Prostate gland (tissue), 2 donors: ENCODE measurements at regions not wholly inside any gene's neighbourhood (a gene's known extent, or its start where the extent isn't known, plus 50 kb on each side); places are given as distances from the start of the nearest gene placed in this dataset.

Experiments used
- DNase-seq: peaks from one replicate; pipeline ENCODE4 v3.0.0-alpha.2; 2019; ENCODE audit warnings: low spot score
- H3K27ac ChIP-seq, 2 donors: fragments of 200-600 bp; sonication (generic); 2 replicates each; pipeline ENCODE4 v1.5.1; 2017 to 2019
- H3K27me3 ChIP-seq: fragments of 200-600 bp; sonication (generic); replicated peaks from 2 replicates; pipeline ENCODE4 v1.5.1; 2019; ENCODE audit not compliant: insufficient read depth
- H3K36me3 ChIP-seq, 2 donors: fragments of 200-600 bp; sonication (generic); 1 replicate in 1 of 2; 2 replicates in 1 of 2; pipeline versions ENCODE4 v1.5.1 to v1.8.1; 2017 to 2019
- H3K4me1 ChIP-seq: fragments of 200-600 bp; sonication (generic); replicated peaks from 2 replicates; pipeline ENCODE4 v1.5.1; 2019
- H3K4me3 ChIP-seq, 2 donors: fragments of 200-600 bp; sonication (generic); 2 replicates each; pipeline ENCODE4 v1.5.1; 2017 to 2019
- H3K9me3 ChIP-seq: fragments of 200-600 bp; sonication (generic); 2 replicates; pipeline ENCODE4 v1.5.1; 2017
- POLR2A ChIP-seq: fragments of 450-650 bp; IDR thresholded peaks from one replicate; pipeline ENCODE4 v1.6.1; 2016; ENCODE audit warnings: antibody characterized with exemption, mild to moderate bottlenecking
- POLR2AphosphoS5 ChIP-seq: sonication (generic); formaldehyde crosslinking; IDR thresholded peaks from one replicate; pipeline ENCODE4 v1.6.1; 2017; ENCODE audit warnings: antibody characterized with exemption
- WGBS: methylation state at CpG from one replicate; pipeline ENCODE4 v1.1.5; 2018; 5-methylcytosine and 5-hydroxymethylcytosine counted together
- intact Hi-C: fragments of 100-400 bp; cut with DNase I; formaldehyde crosslinking; loops from one replicate; pipeline ENCODE4 v1.14.2; 2022
- TF ChIP-seq, protein P1 (sequence below), 4 experiments: fragments of 200-600 bp in 2 of 4; fragments of 450-650 bp in 2 of 4; sonication (generic) in 2 of 4; IDR thresholded peaks; 1 replicate in 3 of 4; 2 replicates in 1 of 4; pipeline ENCODE4 v1.5.1; 2016 to 2019; ENCODE audit warnings: antibody characterized with exemption in 4 of 4, mild to moderate bottlenecking in 2 of 4, moderate library complexity in 2 of 4

DNA sequence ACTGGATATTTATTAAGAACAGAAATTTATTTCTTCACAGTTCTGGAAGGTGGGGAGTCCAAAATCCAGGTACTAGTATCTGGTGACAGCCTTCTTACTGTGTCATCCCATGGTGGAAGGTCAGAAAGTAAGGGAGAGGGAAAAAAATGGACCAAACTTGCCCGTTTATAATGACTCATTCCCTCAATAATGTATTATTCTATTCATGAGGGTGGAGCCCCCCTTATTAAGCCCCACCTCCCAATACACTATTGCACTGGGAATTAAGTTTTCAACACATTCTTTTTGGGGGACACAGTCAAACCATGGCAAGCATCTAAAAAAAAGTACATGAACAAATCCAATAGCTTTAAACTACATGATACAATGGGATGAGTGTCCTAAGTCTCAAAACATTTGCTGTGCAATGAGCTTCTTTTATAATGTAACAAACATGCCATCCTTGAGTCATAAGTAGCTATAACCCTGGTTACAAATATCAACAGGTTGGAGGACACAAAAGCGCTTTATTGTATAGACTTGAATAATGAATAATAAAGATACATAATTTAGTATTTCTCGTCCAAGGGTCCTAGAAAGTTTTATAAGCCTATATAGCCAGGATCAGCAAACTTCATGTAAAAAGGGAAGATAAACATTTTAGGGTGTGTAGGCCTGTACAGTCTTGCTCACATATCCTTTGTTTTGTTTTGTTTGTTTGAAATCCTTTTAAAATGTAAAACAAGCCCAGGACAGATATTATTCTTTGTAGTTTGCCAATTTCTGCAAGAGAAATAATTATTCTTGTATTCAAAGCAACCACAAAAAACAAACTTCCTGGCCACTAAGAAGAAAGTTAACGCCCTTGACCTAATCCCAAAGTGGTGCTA, 160.6 kb upstream of the RAP2B start:
- Histone ChIP-seq H3K27me3 (no peaks in the 10 kb centered on the region), H3K27ac (no peak overlapping the region), H3K36me3 (no peaks in the 10 kb centered on the region), H3K4me1 (peaks cover 4% of the 10 kb centered on the region), H3K4me3 (no peak overlapping the region), H3K9me3 (no peaks in the 10 kb centered on the region)
- intact Hi-C loops = no loop called here
- TF ChIP-seq POLR2A (no peak), POLR2AphosphoS5 (no peak)
- TF ChIP-seq, protein P1, sequence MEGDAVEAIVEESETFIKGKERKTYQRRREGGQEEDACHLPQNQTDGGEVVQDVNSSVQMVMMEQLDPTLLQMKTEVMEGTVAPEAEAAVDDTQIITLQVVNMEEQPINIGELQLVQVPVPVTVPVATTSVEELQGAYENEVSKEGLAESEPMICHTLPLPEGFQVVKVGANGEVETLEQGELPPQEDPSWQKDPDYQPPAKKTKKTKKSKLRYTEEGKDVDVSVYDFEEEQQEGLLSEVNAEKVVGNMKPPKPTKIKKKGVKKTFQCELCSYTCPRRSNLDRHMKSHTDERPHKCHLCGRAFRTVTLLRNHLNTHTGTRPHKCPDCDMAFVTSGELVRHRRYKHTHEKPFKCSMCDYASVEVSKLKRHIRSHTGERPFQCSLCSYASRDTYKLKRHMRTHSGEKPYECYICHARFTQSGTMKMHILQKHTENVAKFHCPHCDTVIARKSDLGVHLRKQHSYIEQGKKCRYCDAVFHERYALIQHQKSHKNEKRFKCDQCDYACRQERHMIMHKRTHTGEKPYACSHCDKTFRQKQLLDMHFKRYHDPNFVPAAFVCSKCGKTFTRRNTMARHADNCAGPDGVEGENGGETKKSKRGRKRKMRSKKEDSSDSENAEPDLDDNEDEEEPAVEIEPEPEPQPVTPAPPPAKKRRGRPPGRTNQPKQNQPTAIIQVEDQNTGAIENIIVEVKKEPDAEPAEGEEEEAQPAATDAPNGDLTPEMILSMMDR (IDR thresholded peaks at IDR 0.05) = no peak
- WGBS = 43% methylated on average over 4 of the region's 4 CpGs
- DNase-seq = no peak

GRCh38 chr3:153003441-153003840, 158.6 kb upstream of the RAP2B start:
- peaks cover 4% of the 10 kb centered on the region for H3K4me1 ChIP-seq
- intact Hi-C loops = no loop called here
- H3K36me3 ChIP-seq = no peaks in the 10 kb centered on the region
- no peaks in the 10 kb centered on the region for H3K9me3 ChIP-seq
- WGBS = 68% methylated on average over 2 of the region's 2 CpGs
- TF ChIP-seq POLR2A (no peak), POLR2AphosphoS5 (no peak)
- TF ChIP-seq, protein P1 (IDR thresholded peaks at IDR 0.05) = no peak
- H3K27me3 ChIP-seq = no peaks in the 10 kb centered on the region
- H3K4me3 ChIP-seq = no peak overlapping the region
- DNase-seq = no peak
- H3K27ac ChIP-seq = no peak overlapping the region

DNA sequence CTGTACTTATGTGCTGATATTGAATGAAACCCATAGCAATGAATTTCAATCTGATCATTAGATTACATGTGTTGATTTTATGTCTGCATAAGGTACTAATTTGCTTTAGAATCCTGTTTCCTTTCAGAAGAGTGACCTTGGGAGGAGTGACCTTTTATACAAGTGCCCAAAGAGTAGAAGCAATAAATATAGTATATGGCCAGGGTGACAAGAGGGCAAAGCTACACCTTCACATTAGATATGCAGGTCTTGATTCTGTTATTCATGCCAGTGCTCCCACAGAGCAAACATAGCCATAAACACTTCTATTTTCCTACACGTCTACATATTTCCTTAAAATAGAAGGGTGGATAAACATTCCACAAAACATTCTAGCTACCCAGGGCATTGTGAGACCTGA, 158.2 kb upstream of the RAP2B start:
- 37% methylated on average over 1 of the region's 1 CpG for WGBS
- H3K9me3 ChIP-seq = no peaks in the 10 kb centered on the region
- H3K27me3 ChIP-seq = no peaks in the 10 kb centered on the region
- peaks cover 4% of the 10 kb centered on the region for H3K4me1 ChIP-seq
- no peak overlapping the region for H3K27ac ChIP-seq
- intact Hi-C loops = no loop called here
- no peak for DNase-seq
- no peak overlapping the region for H3K4me3 ChIP-seq
- no peaks in the 10 kb centered on the region for H3K36me3 ChIP-seq
- TF ChIP-seq, protein P1 (IDR thresholded peaks at IDR 0.05) = no peak
- no peak for TF ChIP-seq POLR2A
- TF ChIP-seq POLR2AphosphoS5 = no peak

DNA sequence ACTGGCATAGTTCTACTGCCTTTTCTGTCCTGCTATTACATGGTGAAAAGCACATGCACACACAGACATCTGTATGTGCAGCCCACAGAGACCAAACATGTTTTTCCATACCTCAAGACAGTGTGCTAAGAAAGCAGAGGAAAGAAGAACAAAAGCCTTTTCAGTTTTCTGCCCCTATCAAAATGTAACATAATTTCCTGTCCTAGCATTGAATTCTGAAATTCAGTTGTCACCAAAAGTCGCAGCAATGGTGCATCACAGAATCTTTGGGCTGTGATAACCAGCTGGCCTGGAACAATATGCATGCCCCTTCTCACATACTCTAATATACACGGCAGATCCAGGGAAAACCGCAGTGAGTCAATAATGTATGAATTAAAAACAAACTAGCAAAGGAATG, 153.8 kb upstream of the RAP2B start:
- no peaks in the 10 kb centered on the region for H3K9me3 ChIP-seq
- no peak overlapping the region for H3K27ac ChIP-seq
- WGBS = 77% methylated on average over 3 of the region's 3 CpGs
- no peak overlapping the region for H3K4me3 ChIP-seq
- TF ChIP-seq POLR2AphosphoS5 (no peak), POLR2A (no peak)
- TF ChIP-seq, protein P1 (IDR thresholded peaks at IDR 0.05) = no peak
- no peak for DNase-seq
- H3K27me3 ChIP-seq = no peaks in the 10 kb centered on the region
- H3K36me3 ChIP-seq = no peaks in the 10 kb centered on the region
- intact Hi-C loops = no loop called here
- H3K4me1 ChIP-seq = no peaks in the 10 kb centered on the region

- Histone ChIP-seq H3K9me3 (no peaks in the 10 kb centered on the region), H3K4me3 (no peak overlapping the region), H3K27me3 (no peaks in the 10 kb centered on the region), H3K36me3 (no peaks in the 10 kb centered on the region), H3K27ac (no peak overlapping the region), H3K4me1 (no peaks in the 10 kb centered on the region)
- intact Hi-C loops = no loop called here
- 86% methylated on average over 5 of the region's 5 CpGs for WGBS
- TF ChIP-seq, protein P1 (IDR thresholded peaks at IDR 0.05) = no peak
- TF ChIP-seq POLR2AphosphoS5 (no peak), POLR2A (no peak)
- DNase-seq = no peak
Measured at GRCh38 chr3:153023896-153024295, 138.1 kb upstream of the RAP2B start.
